ENCODE measurements at regions not wholly inside any gene's neighbourhood (a gene's known extent, or its start where the extent isn't known, plus 50 kb on each side); places are given as distances from the start of the nearest gene placed in this dataset.

GRCh38 chr16:63921737-63922295, 1200.0 kb downstream of the CDH11 start:
- TF ChIP-seq CTCF (IDR thresholded peaks at IDR 0.05; ENCODE audit: borderline replicate concordance, insufficient read depth, low read depth, low read length): no peak
- H3K4me3 ChIP-seq (ENCODE audit: low read depth, low read length): no peak overlapping the region

GRCh38 chr16:63913290-63913689, 1208.6 kb downstream of the CDH11 start:
- no peak overlapping the region for H3K4me3 ChIP-seq (ENCODE audit: low read depth, low read length)
- no peak for TF ChIP-seq CTCF (IDR thresholded peaks at IDR 0.05; ENCODE audit: borderline replicate concordance, insufficient read depth, low read depth, low read length)

- H3K4me3 ChIP-seq (ENCODE audit: low read depth, low read length): no peak overlapping the region
- TF ChIP-seq CTCF (IDR thresholded peaks at IDR 0.05; ENCODE audit: borderline replicate concordance, insufficient read depth, low read depth, low read length): no peak
Observed at GRCh38 chr16:63907251-63907650, 1214.6 kb downstream of the CDH11 start.

- no peak overlapping the region for H3K4me3 ChIP-seq (ENCODE audit: low read depth, low read length)
- TF ChIP-seq CTCF (IDR thresholded peaks at IDR 0.05; ENCODE audit: borderline replicate concordance, insufficient read depth, low read depth, low read length): no peak
Observed at GRCh38 chr16:63904930-63905329, 1216.9 kb downstream of the CDH11 start.

- no peak for TF ChIP-seq CTCF (IDR thresholded peaks at IDR 0.05; ENCODE audit: borderline replicate concordance, insufficient read depth, low read depth, low read length)
- no peak overlapping the region for H3K4me3 ChIP-seq (ENCODE audit: low read depth, low read length)
Observed at GRCh38 chr16:63904182-63904581, 1217.7 kb downstream of the CDH11 start.

GRCh38 chr16:63896383-63897109, 1225.3 kb downstream of the CDH11 start:
- no peak for TF ChIP-seq CTCF (IDR thresholded peaks at IDR 0.05; ENCODE audit: borderline replicate concordance, insufficient read depth, low read depth, low read length)
- H3K4me3 ChIP-seq (ENCODE audit: low read depth, low read length): no peak overlapping the region

DNA sequence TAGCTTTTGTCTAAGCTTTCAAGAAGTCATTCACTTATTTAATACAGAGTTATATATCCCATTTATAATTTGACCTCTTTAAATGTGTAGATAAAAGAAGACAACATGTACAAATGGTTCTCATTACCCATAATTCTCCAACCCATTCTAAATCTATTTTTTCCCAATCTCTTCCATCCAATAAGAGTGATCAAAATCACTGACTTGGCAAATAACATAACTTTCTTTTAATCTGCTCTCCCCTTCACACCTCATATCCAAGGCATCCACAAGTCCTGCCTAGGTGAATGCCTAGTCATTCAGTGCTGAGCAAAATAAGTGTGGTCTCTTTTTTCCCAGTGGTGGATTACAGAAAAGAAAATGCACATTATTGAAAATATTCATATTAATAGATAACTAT, 1231.1 kb downstream of the CDH11 start:
- TF ChIP-seq CTCF (IDR thresholded peaks at IDR 0.05; ENCODE audit: borderline replicate concordance, insufficient read depth, low read depth, low read length): no peak
- no peak overlapping the region for H3K4me3 ChIP-seq (ENCODE audit: low read depth, low read length)

All from GM12875 (cell line).